ENCODE measurements at regions not wholly inside any gene's neighbourhood (a gene's known extent, or its start where the extent isn't known, plus 50 kb on each side); places are given as distances from the start of the nearest gene placed in this dataset.
A peak's percentile ranks its signal among the peaks of the same experiment; 100 is the strongest.
"Not testable (repeated sequence)": the region's sequence is repeated elsewhere in the genome, so short reads cannot be mapped to it uniquely, and the experiment has no call there.

- DNase-seq = no peak
Measured at GRCh38 chr21:20874202-20874601, 124.0 kb upstream of the NCAM2 start.

DNA sequence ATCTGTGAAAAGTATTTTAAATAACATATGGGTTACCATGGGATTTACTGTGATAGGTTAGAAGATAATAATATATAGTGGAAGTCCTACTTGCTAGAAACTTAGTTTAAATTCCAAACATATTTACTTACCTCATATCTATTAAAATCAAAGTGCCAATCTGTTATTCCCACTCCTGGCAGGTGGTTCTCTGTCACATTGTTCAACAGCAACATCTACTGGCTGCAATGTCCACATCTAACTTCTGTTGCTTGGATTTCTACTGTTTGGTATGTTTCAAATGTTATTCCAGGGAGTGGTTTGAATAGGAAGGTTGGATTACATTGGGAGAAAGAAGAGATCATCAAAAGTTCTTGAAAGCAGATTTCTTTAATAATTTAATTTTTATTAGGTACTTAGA, 122.5 kb upstream of the NCAM2 start:
- DNase-seq = no peak

GRCh38 chr21:20877976-20878375, 120.2 kb upstream of the NCAM2 start:
- DNase-seq = no peak

DNA sequence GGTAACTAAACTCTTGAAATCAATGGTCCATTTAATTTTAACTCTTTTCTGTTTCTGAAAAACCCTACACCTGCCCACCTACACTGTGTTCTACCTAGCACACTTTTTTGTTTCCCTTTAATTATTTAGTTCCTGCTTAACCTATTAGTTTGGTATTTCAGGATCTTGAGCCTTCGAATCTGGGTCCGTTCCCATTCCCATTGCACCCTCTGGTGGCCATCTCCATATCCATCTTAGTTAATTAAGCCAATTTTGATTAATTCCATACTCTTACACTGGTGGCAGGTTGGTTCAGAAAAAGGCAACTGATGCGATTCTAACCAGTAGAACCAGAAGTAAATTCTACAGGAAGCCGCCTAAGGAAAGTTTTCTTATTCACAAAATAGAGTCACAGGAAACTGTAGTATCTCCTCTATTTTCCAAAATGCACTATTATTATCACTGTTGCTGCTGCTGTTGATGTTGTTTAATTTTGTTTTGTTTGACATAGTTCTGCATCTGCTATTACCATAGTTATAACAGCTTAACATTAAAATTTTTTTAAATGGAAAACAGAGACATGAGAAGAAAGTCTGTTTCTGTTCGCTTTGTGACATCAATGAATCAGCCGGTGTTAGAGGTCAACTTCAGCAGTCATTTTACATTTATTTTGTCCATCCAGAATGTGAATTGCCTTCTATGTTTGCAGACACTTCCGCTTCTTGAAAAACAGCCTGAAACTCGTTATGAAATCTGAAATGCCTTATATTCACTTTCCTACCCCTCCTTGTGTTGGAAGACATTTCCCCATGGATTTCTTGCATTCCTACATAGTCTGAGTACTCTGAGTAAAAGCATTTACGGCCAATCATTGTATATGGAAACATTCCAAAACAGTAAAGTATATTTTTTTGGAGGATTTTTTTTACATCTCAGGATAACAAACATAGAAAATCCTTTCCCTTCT, 115.5 kb upstream of the NCAM2 start:
- DNase-seq = peak; percentile 26

DNA sequence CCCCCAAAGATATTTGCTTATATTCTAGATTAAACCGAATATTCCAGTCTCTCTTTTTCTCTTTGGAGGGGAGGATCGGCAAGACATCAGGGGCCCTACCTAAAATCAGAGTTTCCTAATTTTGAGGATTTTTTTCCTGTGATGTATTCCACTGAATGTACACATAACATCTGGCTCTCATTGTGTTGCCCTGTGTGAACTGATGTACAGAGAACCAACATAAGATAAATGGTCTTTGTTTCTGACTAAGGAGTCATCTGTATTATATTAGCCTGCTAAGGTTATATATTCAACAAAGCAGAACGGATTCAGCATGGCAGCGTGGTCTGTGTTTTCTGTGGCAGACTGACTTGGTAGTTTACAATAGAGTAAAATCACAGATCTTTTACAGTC, 114.8 kb upstream of the NCAM2 start:
- DNase-seq = peak; percentile 14

GRCh38 chr21:20902511-20902910, 95.7 kb upstream of the NCAM2 start:
- no peak for DNase-seq

DNA sequence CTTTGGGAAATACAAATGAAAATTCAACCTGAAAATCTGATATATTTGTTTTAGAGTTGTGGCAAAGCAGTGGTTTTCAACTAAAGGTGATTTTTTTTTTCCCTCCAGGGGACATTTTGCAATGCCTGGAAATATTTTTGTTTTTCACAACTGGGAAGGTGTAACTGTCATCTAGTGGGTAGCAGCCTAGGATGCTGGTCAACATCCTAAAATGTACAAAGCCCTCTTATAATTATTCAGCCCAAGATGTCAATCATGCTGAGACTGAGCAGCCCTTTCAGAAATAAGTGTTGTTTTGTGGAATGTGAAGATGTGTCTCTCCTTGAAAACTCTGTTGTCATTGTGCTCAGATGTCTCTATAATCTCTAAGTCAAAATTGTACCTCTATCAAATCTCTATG, 95.2 kb upstream of the NCAM2 start:
- DNase-seq = no peak

GRCh38 chr21:20927555-20927954, 70.7 kb upstream of the NCAM2 start:
- not testable (repeated sequence) for DNase-seq

GRCh38 chr21:20942523-20942922, 55.7 kb upstream of the NCAM2 start:
- no peak for DNase-seq

GRCh38 chr21:20943561-20943997, 54.6 kb upstream of the NCAM2 start:
- DNase-seq = no peak

- no peak for DNase-seq
Measured at GRCh38 chr21:20944139-20944538, 54.1 kb upstream of the NCAM2 start.

DNA sequence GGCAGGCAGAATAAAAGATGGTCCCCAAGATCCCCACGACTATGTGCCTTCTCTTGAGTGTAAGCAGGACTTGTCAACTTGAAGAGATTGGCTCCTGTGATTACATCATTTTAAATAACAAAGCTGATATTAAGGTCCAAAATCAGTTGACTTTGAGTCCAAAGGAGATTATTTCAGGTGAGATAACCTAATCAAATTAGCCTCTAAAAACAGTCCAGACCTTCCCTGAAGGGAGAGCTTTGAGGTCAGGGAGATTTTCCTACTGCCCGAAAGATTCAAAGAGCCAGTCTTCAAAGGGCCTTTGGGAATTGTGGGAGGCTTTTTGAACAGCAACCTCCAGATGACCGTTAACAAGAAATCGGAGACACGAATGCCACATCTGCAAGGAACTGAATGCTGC, 51.5 kb upstream of the NCAM2 start:
- DNase-seq = no peak
